ENCODE measurements at regions not wholly inside any gene's neighbourhood (a gene's known extent, or its start where the extent isn't known, plus 50 kb on each side); places are given as distances from the start of the nearest gene placed in this dataset.
"Not testable (repeated sequence)": the region's sequence is repeated elsewhere in the genome, so short reads cannot be mapped to it uniquely, and the experiment has no call there.

DNA sequence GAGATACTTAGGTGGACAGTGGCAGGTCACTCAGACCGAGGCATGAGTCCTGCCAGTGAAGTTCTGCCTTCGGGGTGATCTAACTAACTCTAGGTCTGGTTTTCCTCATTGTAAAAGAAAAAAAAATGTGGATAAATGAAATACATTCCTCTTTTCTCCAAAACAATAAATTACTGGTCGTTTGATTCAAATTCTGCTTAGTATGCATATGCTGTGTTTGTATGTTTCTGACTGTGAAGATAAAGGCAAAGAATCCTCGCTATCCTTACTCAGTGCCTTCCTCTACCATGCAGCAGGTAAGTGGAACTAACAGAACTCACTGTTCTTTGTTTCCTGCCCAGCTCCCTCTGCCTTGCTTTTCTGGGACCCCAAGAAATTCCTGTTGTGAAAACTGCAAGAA is 330.1 kb downstream of the SUCLG1 start:
- DNase-seq = no peak
- no peaks in the 10 kb centered on the region for H3K36me3 ChIP-seq
- no peaks in the 10 kb centered on the region for H3K4me1 ChIP-seq
- intact Hi-C loops (cut with micrococcal nuclease) = no loop called here
- no peak overlapping the region for H3K4me3 ChIP-seq
- H3K27ac ChIP-seq (replicated peaks) = no peak overlapping the region
- H3K27me3 ChIP-seq (ENCODE audit: low read depth) = no peaks in the 10 kb centered on the region
- no peak for TF ChIP-seq CTCF (IDR thresholded peaks at IDR 0.05; ENCODE audit: borderline replicate concordance)
- H3K9me3 ChIP-seq (replicated peaks) = no peaks in the 10 kb centered on the region

DNA sequence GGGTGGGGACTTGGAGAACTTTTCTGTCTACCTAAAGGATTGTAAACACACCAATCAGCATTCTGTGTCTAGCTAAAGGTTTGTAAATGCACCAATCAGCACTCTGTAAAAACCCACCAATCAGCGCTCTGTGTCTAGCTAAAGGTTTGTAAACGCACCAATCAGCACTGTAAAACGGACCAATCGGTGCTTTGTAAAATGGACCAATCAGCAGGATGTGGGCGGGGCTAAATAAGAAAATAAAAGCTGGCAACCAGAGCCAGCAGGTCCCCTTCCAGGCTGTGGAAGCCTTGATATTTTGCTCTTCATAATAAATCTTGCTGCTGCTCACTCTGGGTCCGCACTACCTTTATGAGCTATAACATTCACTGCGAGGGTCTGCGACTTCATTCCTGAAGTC is 331.3 kb downstream of the SUCLG1 start:
- H3K9me3 ChIP-seq (replicated peaks); H3K27ac ChIP-seq (replicated peaks); DNase-seq; H3K4me3 ChIP-seq; H3K27me3 ChIP-seq (ENCODE audit: low read depth); intact Hi-C loops (cut with micrococcal nuclease); H3K36me3 ChIP-seq; H3K4me1 ChIP-seq: not testable (repeated sequence)

GRCh38 chr2:84126530-84126929 is 332.6 kb downstream of the SUCLG1 start:
- Histone ChIP-seq H3K27me3 (ENCODE audit: low read depth) (no peaks in the 10 kb centered on the region), H3K4me1 (no peaks in the 10 kb centered on the region), H3K36me3 (no peaks in the 10 kb centered on the region), H3K9me3 (replicated peaks) (no peaks in the 10 kb centered on the region), H3K4me3 (no peak overlapping the region), H3K27ac (replicated peaks) (no peak overlapping the region)
- intact Hi-C loops (cut with micrococcal nuclease) = no loop called here
- no peak for TF ChIP-seq CTCF (IDR thresholded peaks at IDR 0.05; ENCODE audit: borderline replicate concordance)
- DNase-seq = no peak

DNA sequence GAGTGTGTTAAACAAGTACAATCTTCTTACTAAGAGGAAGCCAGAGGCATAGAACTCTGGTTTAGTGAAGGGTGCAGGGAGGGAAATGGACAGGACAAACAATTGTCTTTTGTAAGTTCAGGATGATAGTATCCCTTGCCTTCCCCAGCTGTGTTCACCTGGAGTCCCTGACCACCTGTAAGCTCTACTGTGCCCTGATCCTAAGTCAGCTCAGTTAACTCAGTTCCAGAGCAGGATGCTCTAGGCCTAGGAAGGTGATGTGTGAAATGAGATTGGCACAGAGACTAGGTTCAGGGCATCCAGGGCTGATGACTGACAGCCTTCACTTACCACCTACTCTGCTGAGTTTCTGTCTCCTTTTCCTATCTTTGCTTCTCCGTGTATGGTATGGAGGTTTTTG is 333.0 kb downstream of the SUCLG1 start:
- no peak for DNase-seq
- intact Hi-C loops (cut with micrococcal nuclease) = no loop called here
- no peaks in the 10 kb centered on the region for H3K9me3 ChIP-seq (replicated peaks)
- no peak for TF ChIP-seq CTCF (IDR thresholded peaks at IDR 0.05; ENCODE audit: borderline replicate concordance)
- H3K27me3 ChIP-seq (ENCODE audit: low read depth) = no peaks in the 10 kb centered on the region
- H3K4me1 ChIP-seq = no peaks in the 10 kb centered on the region
- H3K36me3 ChIP-seq = no peaks in the 10 kb centered on the region
- H3K4me3 ChIP-seq = no peak overlapping the region
- no peak overlapping the region for H3K27ac ChIP-seq (replicated peaks)

DNA sequence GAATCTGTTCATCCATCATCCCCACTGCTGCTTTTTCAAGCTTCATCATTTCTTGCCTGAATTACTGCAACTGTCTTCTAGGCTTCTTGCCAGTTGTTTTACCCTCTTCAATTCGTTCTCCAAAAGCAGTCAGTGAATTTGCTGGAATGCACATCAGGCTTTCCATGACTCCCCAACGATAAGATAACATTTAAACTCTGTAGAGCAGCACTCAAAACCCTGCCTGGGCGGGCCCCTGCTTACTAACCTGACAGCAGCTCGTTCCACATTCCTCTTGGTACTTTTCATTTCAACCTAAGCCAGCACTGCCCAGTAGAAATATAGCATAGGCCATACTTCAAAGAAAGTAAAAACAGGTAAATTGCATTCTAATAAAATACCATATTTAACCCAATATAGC is 342.9 kb downstream of the SUCLG1 start:
- Histone ChIP-seq H3K4me1 (no peaks in the 10 kb centered on the region), H3K27me3 (ENCODE audit: low read depth) (no peaks in the 10 kb centered on the region), H3K4me3 (no peak overlapping the region), H3K36me3 (no peaks in the 10 kb centered on the region), H3K27ac (replicated peaks) (no peak overlapping the region), H3K9me3 (replicated peaks) (peaks cover 37% of the 10 kb centered on the region)
- intact Hi-C loops (cut with micrococcal nuclease) = no loop called here
- no peak for DNase-seq
- TF ChIP-seq CTCF (IDR thresholded peaks at IDR 0.05; ENCODE audit: borderline replicate concordance) = no peak

DNA sequence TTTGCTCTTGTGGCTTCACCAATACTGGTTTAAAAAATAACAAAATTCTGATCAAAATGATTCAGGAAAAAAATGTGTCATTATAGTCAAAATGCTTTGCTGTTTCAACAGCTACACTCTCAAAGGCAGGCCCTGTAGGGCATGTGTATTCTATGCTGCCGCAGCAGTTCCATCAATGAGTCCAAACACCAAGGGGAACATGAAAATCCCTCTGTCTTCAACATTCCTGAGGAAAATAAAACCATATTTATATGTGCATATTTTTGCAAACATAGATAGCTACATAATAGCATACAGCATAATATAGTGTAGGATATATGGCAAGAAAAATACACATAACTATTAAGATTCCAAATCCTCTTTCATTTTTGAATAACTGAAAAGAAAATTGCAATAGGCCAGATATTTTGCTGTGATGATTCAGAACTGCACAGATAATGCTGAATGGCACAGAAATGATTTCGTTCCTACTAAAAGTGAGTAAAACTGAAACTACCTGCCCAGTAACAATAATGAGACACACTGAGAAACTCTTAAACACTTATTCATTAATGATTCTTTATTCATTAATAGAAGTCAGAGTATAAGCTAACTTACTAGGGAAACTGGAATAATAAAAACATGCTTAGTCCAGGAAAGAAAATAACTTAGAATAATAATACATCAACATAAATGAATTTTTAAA is 343.8 kb downstream of the SUCLG1 start:
- Histone ChIP-seq H3K36me3 (no peaks in the 10 kb centered on the region), H3K27me3 (ENCODE audit: low read depth) (no peaks in the 10 kb centered on the region), H3K4me1 (no peaks in the 10 kb centered on the region), H3K4me3 (no peak overlapping the region), H3K9me3 (replicated peaks) (peaks cover 37% of the 10 kb centered on the region), H3K27ac (replicated peaks) (no peak overlapping the region)
- intact Hi-C loops (cut with micrococcal nuclease) = no loop called here
- DNase-seq = no peak
- no peak for TF ChIP-seq CTCF (IDR thresholded peaks at IDR 0.05; ENCODE audit: borderline replicate concordance)

DNA sequence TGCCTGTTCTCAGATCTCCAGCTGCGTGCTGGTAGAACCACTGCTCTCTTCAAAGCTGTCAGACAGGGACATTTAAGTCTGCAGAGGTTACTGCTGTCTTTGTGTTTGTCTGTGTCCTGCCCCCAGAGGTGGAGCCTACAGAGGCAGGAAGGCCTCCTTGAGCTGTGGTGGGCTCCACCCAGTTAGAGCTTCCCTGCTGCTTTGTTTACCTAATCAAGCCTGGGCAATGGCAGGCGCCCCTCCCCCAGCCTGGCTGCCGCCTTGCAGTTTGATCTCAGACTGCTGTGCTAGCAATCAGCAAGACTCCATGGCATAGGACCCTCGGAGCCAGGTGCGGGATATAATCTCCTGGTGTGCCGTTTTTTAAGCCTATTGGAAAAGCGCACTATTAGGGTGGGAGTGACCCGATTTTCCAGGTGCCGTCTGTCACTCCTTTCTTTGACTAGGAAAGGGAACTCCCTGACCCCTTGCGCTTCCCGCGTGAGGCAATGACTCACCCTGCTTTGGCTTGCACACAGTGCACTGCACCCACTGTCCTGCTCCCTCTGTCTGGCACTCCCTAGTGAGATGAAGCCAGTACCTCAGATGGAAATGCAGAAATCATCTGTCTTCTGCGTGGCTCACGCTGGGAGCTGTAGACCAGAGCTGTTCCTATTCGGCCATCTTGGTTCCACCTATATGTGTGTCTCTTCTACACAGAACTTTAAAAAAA is 355.1 kb downstream of the SUCLG1 start:
- intact Hi-C loops (cut with micrococcal nuclease); DNase-seq: not testable (repeated sequence)

More for the DNA sequence above, 355.1 kb downstream of the SUCLG1 start:
- H3K9me3 ChIP-seq (replicated peaks) = peaks cover 46% of the 10 kb centered on the region
- not testable (repeated sequence) for H3K4me1 ChIP-seq; H3K27me3 ChIP-seq (ENCODE audit: low read depth); H3K27ac ChIP-seq (replicated peaks); H3K36me3 ChIP-seq; H3K4me3 ChIP-seq

All from left ventricle myocardium inferior (tissue), 1 donor.